ENCODE measurements at regions not wholly inside any gene's neighbourhood (a gene's known extent, or its start where the extent isn't known, plus 50 kb on each side); places are given as distances from the start of the nearest gene placed in this dataset.
"Not testable (repeated sequence)": the region's sequence is repeated elsewhere in the genome, so short reads cannot be mapped to it uniquely, and the experiment has no call there.

- no peak for DNase-seq (ENCODE audit: low read depth)
Measured at GRCh38 chr1:29767769-29768425, 531.6 kb downstream of the PTPRU start.

GRCh38 chr1:29767088-29767685, 530.9 kb downstream of the PTPRU start:
- DNase-seq (ENCODE audit: low read depth): no peak

- no peak for DNase-seq (ENCODE audit: low read depth)
Measured at GRCh38 chr1:29762635-29763034, 526.3 kb downstream of the PTPRU start.

GRCh38 chr1:29761159-29761928, 525.0 kb downstream of the PTPRU start:
- DNase-seq (ENCODE audit: low read depth): no peak

GRCh38 chr1:29760067-29760564, 523.8 kb downstream of the PTPRU start:
- no peak for DNase-seq (ENCODE audit: low read depth)

DNA sequence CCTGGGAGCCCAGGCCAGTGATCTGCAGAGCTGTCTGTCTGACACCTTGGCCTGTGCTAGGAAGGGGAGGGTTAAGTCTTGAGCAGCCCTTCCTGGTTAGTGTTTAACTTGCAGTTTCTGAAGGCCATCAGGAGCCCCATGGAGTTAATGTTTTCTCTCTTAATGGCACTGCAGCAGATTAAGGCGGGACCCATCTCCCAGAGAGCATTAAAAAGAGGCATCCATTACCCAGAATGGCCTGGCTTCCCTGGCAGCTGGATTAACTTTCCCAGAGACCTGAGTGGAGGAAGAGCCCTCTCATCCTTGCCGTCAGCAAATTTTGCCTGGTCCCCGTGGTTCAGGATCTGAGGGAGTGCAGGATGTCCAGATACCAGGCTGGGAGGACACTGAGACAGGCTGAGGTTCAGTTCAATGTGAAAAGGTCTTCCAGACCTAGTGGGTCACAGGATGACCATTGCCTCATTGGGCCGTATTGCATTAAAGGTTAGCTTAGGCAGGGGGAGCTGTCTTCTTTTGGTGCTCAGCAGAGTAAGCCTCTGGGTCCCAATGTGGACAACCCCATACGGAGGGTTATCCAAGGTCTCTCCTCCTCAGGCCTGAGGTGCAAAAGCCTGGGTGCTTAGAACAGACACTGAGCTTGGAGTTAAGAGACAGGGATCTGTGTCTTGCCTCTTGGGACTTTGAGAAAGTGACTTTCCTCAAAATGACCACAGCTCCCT, 522.6 kb downstream of the PTPRU start:
- no peak for DNase-seq (ENCODE audit: low read depth)

DNA sequence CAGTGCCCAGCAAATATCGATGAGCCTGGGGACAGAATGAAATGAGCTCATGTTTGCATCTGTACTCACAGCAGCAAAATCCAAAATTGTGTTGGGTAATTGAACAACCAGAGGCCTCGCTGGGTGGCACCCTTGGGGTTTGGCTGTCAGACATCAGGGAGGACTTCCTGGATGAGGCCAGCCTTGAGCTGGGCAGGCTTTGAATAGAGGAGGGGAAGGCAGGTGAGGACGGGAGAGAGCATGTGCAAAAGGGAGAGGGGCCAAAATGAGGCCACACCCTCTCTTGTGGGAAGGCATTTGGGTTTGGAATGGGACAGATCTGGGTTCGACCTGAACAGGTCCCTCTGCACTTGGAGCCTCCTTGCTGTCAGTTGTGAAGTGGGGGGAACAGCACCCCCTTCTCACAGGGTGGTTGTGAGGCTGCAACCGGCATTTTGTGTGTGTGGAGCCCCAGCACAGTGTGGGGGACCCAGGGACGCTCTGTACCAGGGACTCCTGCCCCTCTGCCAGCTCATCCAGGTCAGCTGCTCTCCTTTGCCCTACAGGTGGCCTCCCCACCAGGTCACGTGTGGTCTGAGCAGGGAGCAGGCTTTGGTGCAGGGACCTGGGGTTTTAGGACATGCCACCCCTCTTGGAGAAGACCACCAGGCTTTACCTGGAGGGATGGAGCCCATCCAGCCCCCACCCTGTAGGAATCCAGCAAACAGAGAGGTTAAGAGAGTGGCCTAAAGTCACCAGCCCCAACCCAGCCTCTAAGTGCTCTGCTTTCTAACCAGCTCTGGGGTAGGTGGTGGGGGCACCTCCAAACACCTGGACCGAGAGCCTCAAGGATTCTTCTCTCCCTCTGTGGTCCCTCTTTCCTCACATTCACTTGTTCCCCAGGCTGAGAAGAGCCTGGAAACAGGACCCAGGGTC, 521.8 kb downstream of the PTPRU start:
- DNase-seq (ENCODE audit: low read depth): no peak

GRCh38 chr1:29756901-29757725, 520.8 kb downstream of the PTPRU start:
- no peak for DNase-seq (ENCODE audit: low read depth)

DNA sequence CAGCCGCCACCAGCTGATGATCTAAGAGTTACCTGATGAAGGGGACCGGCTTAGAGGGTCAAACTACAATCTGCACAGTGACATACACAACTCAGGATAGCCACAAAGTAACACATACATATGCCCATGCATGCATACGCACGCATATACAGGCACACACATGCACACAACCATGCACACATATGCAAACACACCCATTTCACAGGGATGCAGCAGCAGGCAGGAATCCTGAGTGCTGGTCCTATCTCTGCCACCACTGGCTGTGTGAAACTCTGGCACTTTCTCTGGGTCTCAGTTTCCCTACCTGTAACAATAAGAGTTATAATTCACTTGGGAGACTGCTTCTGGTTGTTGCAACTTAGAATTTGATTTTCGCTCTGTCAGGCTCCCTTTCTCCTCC, 520.2 kb downstream of the PTPRU start:
- DNase-seq (ENCODE audit: low read depth): no peak

DNA sequence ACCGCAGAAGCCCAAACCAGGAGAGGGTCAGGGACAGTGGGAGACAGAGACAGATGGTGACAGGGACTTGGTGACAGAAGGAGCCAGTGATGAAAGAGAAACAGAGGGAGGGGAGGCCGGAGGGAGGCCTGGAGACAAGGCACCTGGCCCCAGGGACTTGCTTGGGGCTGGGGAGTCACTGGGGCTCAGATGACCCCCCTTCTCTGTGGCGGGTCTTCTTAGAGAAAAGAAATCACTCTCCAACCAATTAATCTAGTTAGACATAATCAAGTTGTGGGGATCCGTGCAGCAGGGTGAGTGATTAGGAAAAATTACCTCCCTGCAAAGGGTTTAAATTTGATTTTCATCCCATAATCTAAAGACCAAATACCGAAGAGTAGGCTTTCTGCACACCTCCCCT, 519.8 kb downstream of the PTPRU start:
- no peak for DNase-seq (ENCODE audit: low read depth)

DNA sequence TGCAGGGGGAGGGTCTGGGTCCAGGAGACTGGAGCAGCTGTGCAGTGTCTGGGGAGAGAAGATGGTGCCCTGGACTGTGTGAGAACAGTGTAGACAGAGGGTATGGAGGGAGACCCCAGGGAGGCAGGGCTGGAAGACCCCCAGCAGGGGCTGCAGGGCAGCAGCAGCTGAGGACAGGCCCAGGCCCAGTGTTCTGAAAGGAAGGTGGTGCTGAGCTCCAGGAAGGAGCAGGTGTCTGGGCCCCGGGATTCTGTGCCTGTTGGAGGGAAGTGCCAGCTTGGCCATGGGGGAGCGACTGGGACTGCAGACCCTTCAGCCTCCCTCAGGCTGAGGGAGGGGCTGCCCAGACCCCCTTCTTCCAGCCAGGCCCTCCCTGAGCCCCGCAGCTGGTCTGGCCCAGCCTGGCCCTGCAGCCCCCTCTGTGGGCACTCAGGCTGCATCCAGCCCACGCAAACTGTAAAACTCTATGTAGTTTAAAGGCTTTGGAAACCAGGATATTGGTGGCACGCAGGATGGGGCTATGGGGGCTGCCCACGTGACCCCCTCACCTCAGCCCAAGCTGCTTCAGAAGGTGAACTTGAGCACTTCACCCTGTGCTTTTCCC, 519.2 kb downstream of the PTPRU start:
- DNase-seq (ENCODE audit: low read depth): not testable (repeated sequence)

DNA sequence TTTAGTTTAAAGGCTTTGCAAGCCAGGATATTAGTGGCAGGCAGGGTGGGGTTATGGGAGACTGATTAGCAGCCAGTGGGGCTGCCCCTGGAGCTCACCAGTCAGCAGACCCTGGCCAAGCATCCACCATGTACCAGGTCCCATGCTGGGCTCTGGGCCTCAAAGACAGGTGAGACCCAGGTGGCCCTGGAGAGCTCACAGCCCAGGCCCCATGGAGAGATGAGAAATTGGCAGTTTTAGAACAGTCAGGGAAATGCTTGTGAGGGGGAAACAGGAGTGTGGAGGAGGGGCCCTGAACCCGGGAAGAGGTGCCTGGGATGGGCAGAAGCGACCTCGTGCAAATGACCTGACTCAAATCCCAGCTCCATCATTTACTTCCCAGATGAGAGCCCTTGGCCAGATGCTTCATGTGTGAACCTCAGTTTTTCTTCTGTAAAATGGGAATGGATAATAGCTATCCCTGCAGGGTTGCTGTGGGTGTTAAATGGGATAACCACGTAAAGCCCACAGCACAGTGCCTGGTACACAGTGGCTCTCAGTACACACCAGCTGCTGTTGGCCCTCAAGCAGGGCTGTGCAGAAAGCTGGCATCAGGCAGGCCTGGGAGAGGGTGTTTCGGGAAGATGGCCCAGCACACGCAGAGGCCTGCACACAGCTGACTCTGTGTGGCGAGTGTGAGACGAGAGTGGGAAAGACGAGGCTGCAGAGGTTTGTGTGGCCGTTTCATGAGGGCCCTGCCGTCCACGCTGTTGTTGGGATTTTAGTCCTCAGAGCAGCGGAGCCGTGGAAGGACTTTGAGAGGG, 518.5 kb downstream of the PTPRU start:
- DNase-seq (ENCODE audit: low read depth): no peak

- no peak for DNase-seq (ENCODE audit: low read depth)
Measured at GRCh38 chr1:29753771-29754572, 517.6 kb downstream of the PTPRU start.

DNA sequence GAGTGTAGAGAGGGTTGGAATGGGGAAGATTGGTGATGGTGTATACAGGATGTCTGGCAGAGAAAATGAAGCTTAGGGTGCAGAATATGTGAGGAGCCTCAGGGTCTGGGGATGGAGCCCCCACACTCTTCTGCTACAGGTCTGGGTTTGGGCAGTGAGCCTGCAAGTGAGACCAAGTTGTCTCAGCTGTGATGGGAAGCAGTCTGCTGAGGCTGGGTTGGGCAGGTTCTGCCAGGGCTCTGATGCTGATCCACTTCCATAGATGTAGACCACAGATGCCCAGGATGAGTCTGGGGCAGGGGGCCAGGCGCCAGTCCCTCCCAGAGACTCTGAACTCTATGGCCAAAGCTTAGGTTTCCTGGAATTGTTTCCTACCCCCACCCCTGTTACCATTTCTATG, 516.9 kb downstream of the PTPRU start:
- DNase-seq (ENCODE audit: low read depth): no peak

DNA sequence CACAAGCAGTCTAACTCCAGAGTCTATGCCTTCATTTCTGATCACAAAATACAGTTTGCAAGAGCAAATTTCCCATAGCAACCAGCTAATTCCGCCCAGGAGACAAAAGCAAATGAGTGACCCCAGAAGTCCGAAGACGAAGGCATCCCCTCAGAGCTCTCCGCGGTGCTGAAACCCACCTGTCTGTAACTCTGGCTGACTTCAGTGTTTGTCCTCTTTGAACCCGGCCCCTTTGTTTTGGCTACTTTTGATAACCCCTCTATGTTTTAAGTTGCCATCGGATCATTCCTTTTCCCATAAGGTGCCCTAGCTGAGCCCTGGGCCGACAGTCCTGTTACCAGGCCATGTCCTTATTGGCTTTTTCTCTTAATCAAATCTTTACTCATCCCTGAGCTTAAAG, 515.8 kb downstream of the PTPRU start:
- DNase-seq (ENCODE audit: low read depth): no peak

- no peak for DNase-seq (ENCODE audit: low read depth)
Measured at GRCh38 chr1:29749024-29749945, 513.0 kb downstream of the PTPRU start.

GRCh38 chr1:29747196-29747595, 510.9 kb downstream of the PTPRU start:
- no peak for DNase-seq (ENCODE audit: low read depth)

All from fibroblast of gingiva (primary cell).